Stimulated activated CD8-positive, alpha-beta memory T cell treated with anti-CD3 and anti-CD28 coated beads, Interleukin-4, amount 100 ng/mL, for 1 hour (primary cell): ENCODE measurements at regions not wholly inside any gene's neighbourhood (a gene's known extent, or its start where the extent isn't known, plus 50 kb on each side); places are given as distances from the start of the nearest gene placed in this dataset.

Source experiments
- DNase-seq, 2 donors: peaks; one replicate each; pipeline ENCODE4 v3.0.0-alpha.2; 2020; ENCODE audit warnings: low read depth in 2 of 2, low spot score in 1 of 2

GRCh38 chr5:74167930-74168315 lies 472.6 kb downstream of the ENC1 start:
- no peak for DNase-seq

- DNase-seq, result no peak
Measured at GRCh38 chr5:74167206-74167929, 473.2 kb downstream of the ENC1 start.

GRCh38 chr5:74166064-74166463 lies 474.5 kb downstream of the ENC1 start:
- no peak for DNase-seq

GRCh38 chr5:74164725-74165235 lies 475.7 kb downstream of the ENC1 start:
- no peak for DNase-seq

GRCh38 chr5:74162524-74162923 lies 478.0 kb downstream of the ENC1 start:
- no peak for DNase-seq

GRCh38 chr5:74161170-74161569 lies 479.4 kb downstream of the ENC1 start:
- DNase-seq, result no peak

- DNase-seq, result no peak
Measured at GRCh38 chr5:74156728-74157383, 483.7 kb downstream of the ENC1 start.

- DNase-seq, result no peak
Measured at GRCh38 chr5:74155501-74155900, 485.0 kb downstream of the ENC1 start.

- DNase-seq, result no peak
Measured at GRCh38 chr5:74154526-74154925, 486.0 kb downstream of the ENC1 start.

- DNase-seq, result no peak
Measured at GRCh38 chr5:74153255-74153790, 487.2 kb downstream of the ENC1 start.

- DNase-seq, result no peak
Measured at GRCh38 chr5:74152625-74153254, 487.8 kb downstream of the ENC1 start.

- no peak for DNase-seq
Measured at GRCh38 chr5:74152136-74152535, 488.4 kb downstream of the ENC1 start.

- no peak for DNase-seq
Measured at GRCh38 chr5:74149395-74149794, 491.1 kb downstream of the ENC1 start.

GRCh38 chr5:74148321-74148720 lies 492.2 kb downstream of the ENC1 start:
- no peak for DNase-seq

GRCh38 chr5:74146796-74147195 lies 493.7 kb downstream of the ENC1 start:
- no peak for DNase-seq

GRCh38 chr5:74145951-74146350 lies 494.6 kb downstream of the ENC1 start:
- no peak for DNase-seq

GRCh38 chr5:74143721-74144330 lies 496.7 kb downstream of the ENC1 start:
- DNase-seq, result no peak

GRCh38 chr5:74143151-74143550 lies 497.4 kb downstream of the ENC1 start:
- DNase-seq, result no peak

GRCh38 chr5:74141053-74141452 lies 499.5 kb downstream of the ENC1 start:
- no peak for DNase-seq

GRCh38 chr5:74140409-74140808 lies 500.1 kb downstream of the ENC1 start:
- no peak for DNase-seq

- no peak for DNase-seq
Measured at GRCh38 chr5:74139589-74139988, 500.9 kb downstream of the ENC1 start.

- DNase-seq, result no peak
Measured at GRCh38 chr5:74138721-74139120, 501.8 kb downstream of the ENC1 start.
